ENCODE measurements at regions not wholly inside any gene's neighbourhood (a gene's known extent, or its start where the extent isn't known, plus 50 kb on each side); places are given as distances from the start of the nearest gene placed in this dataset.

DNA sequence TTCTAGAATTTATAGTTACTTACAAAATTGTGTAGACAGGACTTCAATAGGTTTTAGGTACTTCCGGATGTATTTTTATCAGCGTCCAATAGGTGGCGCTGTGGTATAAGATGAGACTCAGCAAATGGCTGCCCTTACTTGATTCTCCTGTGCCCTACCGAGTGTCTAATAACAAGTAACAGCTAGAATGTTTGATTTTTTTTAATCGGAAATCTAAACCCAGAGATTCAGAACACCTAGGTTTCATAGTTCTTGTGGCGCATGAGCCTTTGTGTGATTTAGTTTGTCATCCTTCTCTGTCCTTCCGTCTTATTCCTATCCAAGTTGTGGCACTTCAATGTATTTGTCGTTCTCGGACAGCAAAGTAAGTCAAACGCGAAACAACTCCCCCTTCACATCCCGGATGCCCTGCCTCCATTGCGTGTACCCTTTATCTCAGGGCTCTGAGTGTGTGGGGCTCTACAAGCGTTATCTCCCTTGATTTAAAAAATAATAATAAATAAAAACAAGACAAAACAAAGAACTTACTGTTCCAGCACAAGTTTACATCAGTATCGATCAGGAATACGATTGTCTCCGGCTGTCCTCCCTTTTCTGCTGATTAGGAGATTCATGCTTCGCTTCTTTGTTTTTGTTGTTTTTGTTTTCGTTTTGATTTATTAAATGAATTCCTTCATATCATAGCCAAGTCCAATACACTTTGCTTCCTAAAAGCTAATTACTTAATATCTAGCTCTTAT lies 50.7 kb upstream of the SLC30A5 start (continued):
- TF ChIP-seq, protein P1, sequence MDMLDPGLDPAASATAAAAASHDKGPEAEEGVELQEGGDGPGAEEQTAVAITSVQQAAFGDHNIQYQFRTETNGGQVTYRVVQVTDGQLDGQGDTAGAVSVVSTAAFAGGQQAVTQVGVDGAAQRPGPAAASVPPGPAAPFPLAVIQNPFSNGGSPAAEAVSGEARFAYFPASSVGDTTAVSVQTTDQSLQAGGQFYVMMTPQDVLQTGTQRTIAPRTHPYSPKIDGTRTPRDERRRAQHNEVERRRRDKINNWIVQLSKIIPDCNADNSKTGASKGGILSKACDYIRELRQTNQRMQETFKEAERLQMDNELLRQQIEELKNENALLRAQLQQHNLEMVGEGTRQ (IDR thresholded peaks at IDR 0.05; ENCODE audit: low read depth, low read length) = no peak
- TF ChIP-seq, protein P1 (CRISPR knock-in tag; IDR thresholded peaks at IDR 0.05; ENCODE audit: borderline replicate concordance) = no peak
- TF ChIP-seq ZNF652 (CRISPR knock-in tag; IDR thresholded peaks at IDR 0.05; ENCODE audit: borderline replicate concordance, low read depth) = no peak
- no peak for TF ChIP-seq ZNF501 (CRISPR knock-in tag; IDR thresholded peaks at IDR 0.05)
- no peak for TF ChIP-seq ZKSCAN5 (CRISPR knock-in tag; IDR thresholded peaks at IDR 0.05)
- TF ChIP-seq ZSCAN30 (CRISPR knock-in tag; IDR thresholded peaks at IDR 0.05) = no peak
- TF ChIP-seq, protein P2, sequence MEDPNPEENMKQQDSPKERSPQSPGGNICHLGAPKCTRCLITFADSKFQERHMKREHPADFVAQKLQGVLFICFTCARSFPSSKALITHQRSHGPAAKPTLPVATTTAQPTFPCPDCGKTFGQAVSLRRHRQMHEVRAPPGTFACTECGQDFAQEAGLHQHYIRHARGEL (CRISPR knock-in tag; IDR thresholded peaks at IDR 0.05) = no peak
- TF ChIP-seq TAF15 (IDR thresholded peaks at IDR 0.05; ENCODE audit: low read depth, low read length, poor library complexity, severe bottlenecking) = no peak
- TF ChIP-seq SOX5 (CRISPR knock-in tag; IDR thresholded peaks at IDR 0.05; ENCODE audit: borderline replicate concordance) = no peak
- no peak for TF ChIP-seq PCBP1 (IDR thresholded peaks at IDR 0.05; ENCODE audit: borderline replicate concordance, low read depth, low read length)
- no peak for TF ChIP-seq HNRNPL (IDR thresholded peaks at IDR 0.05; ENCODE audit: low read depth, low read length)
- no peak for TF ChIP-seq BCL6 (CRISPR knock-in tag; IDR thresholded peaks at IDR 0.05)
- no peak for TF ChIP-seq ZNF776 (CRISPR knock-in tag; IDR thresholded peaks at IDR 0.05)
- TF ChIP-seq MED1 (CRISPR knock-in tag; IDR thresholded peaks at IDR 0.05) = 0 out of 2 replicates have a peak, but pooled peaks have one; percentile 33
- no peak for TF ChIP-seq EZH2 (conservative IDR thresholded peaks at IDR 0.05; ENCODE audit: low read depth, low read length)
- no peak for TF ChIP-seq ZNF264 (CRISPR knock-in tag; IDR thresholded peaks at IDR 0.05)
- TF ChIP-seq CENPT (CRISPR knock-in tag; IDR thresholded peaks at IDR 0.05; ENCODE audit: low read depth) = no peak
- TF ChIP-seq ZNF816 (CRISPR knock-in tag; IDR thresholded peaks at IDR 0.05; ENCODE audit: borderline replicate concordance) = no peak
- no peak for TF ChIP-seq MZF1 (CRISPR knock-in tag; IDR thresholded peaks at IDR 0.05; ENCODE audit: borderline replicate concordance)
- TF ChIP-seq, protein P3, sequence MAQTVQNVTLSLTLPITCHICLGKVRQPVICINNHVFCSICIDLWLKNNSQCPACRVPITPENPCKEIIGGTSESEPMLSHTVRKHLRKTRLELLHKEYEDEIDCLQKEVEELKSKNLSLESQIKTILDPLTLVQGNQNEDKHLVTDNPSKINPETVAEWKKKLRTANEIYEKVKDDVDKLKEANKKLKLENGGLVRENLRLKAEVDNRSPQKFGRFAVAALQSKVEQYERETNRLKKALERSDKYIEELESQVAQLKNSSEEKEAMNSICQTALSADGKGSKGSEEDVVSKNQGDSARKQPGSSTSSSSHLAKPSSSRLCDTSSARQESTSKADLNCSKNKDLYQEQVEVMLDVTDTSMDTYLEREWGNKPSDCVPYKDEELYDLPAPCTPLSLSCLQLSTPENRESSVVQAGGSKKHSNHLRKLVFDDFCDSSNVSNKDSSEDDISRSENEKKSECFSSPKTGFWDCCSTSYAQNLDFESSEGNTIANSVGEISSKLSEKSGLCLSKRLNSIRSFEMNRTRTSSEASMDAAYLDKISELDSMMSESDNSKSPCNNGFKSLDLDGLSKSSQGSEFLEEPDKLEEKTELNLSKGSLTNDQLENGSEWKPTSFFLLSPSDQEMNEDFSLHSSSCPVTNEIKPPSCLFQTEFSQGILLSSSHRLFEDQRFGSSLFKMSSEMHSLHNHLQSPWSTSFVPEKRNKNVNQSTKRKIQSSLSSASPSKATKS (CRISPR knock-in tag; IDR thresholded peaks at IDR 0.05) = no peak
- no peak for TF ChIP-seq SNAPC2 (CRISPR knock-in tag; IDR thresholded peaks at IDR 0.05)
- no peak for TF ChIP-seq ZMAT3 (CRISPR knock-in tag; conservative IDR thresholded peaks at IDR 0.05)
- TF ChIP-seq ZNF556 (CRISPR knock-in tag; IDR thresholded peaks at IDR 0.05; ENCODE audit: borderline replicate concordance) = peak; percentile 21; the same call in 1 of the 2 replicates
- TF ChIP-seq ZNF704 (CRISPR knock-in tag; IDR thresholded peaks at IDR 0.05; ENCODE audit: borderline replicate concordance) = no peak
- no peak for TF ChIP-seq HCFC1 (IDR thresholded peaks at IDR 0.05; ENCODE audit: low read depth, low read length)
- no peak for TF ChIP-seq BHLHE40 (IDR thresholded peaks at IDR 0.05; ENCODE audit: low read length)

Measured in HepG2 (cell line).